A673 (cell line): ENCODE measurements at regions not wholly inside any gene's neighbourhood (a gene's known extent, or its start where the extent isn't known, plus 50 kb on each side); places are given as distances from the start of the nearest gene placed in this dataset.

Experiments used
- EZH2 ChIP-seq: fragments of 200-600 bp; sonication (generic); IDR thresholded peaks from 2 replicates; pipeline ENCODE4 v1.6.1; 2017; ENCODE audit warnings: borderline replicate concordance, low read depth, mild to moderate bottlenecking, mixed read lengths, antibody characterized with exemption, low read length; ENCODE audit not compliant: poor library complexity, severe bottlenecking
- TF ChIP-seq, protein P1 (sequence below): fragments of 300-800, 200-600 bp; sonication (generic); conservative IDR thresholded peaks from 2 replicates; pipeline ENCODE4 v1.5.1; 2017; ENCODE audit warnings: low read depth, mild to moderate bottlenecking, antibody characterized with exemption, low read length, moderate library complexity, mixed read lengths

DNA sequence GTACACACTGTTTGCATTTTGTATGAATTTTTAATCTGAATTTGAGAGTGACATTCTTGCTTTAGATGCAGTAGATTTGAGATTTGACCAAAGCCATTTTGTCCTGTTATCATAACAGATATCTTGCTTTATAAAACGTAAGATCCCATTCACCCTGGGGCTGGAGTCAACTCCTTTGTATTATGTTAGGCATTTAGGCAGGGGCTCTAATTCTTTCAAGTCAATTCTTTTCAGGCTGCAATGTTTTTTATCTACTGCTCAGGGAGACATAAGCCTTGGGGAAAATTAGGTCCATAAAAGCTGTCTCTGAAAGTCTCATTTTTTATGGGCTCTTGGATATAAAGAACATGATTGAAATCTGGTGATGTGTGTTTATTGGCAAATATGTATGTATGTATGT lies 53.0 kb upstream of the CADPS start:
- TF ChIP-seq, protein P1, sequence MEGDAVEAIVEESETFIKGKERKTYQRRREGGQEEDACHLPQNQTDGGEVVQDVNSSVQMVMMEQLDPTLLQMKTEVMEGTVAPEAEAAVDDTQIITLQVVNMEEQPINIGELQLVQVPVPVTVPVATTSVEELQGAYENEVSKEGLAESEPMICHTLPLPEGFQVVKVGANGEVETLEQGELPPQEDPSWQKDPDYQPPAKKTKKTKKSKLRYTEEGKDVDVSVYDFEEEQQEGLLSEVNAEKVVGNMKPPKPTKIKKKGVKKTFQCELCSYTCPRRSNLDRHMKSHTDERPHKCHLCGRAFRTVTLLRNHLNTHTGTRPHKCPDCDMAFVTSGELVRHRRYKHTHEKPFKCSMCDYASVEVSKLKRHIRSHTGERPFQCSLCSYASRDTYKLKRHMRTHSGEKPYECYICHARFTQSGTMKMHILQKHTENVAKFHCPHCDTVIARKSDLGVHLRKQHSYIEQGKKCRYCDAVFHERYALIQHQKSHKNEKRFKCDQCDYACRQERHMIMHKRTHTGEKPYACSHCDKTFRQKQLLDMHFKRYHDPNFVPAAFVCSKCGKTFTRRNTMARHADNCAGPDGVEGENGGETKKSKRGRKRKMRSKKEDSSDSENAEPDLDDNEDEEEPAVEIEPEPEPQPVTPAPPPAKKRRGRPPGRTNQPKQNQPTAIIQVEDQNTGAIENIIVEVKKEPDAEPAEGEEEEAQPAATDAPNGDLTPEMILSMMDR, result no peak
- TF ChIP-seq EZH2, result no peak
